GM19468 (cell line): ENCODE measurements at regions not wholly inside any gene's neighbourhood (a gene's known extent, or its start where the extent isn't known, plus 50 kb on each side); places are given as distances from the start of the nearest gene placed in this dataset.

Experiments used
- ATAC-seq: cut with Tn5 transposase; IDR thresholded peaks from one replicate; pipeline ENCODE4 v1.9.1; 2021; ENCODE audit warnings: mild to moderate bottlenecking, moderate library complexity, moderate number of reproducible peaks; ENCODE audit not compliant: unreplicated experiment; ENCODE audit errors: extremely low read depth

GRCh38 chr12:90112666-90113065 lies 404.0 kb upstream of the ATP2B1 start:
- no peak for ATAC-seq

DNA sequence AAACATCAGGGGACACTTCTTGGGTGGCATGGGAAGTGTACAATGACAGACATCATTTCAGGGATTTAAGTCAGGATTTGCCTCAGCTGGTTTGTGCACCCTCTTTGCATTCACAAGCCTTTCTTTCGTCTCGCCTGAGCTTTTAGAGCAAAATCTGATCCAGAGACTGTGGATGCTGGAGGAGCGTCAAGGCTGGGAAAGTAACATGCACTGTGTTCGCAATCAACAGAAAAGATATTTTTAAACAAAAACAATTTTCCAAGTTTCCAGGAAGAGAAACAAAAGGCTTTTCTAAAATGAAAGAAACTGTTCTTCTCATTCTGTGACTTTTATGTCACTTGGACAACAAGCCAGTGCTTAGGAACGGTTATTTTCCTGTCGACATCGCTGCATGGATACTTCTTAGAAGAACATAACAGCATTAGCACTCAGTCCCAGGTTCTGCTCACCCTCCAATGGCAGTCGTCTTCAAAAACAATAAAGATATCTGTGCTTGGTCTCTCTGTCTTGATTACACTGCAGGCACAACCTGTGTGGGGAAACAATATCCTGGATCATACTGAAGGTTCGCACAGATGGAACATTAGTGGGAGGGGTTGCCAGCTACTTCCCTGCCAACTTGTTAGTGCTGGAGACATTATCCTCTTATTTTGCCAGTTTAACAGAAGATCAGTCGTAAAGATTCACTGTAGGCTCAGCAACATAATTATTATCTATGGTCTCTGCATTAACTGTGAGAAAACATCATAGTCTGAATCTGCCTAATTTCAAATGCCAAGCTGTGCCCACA lies 403.3 kb upstream of the ATP2B1 start:
- ATAC-seq = no peak

- no peak for ATAC-seq
Measured at GRCh38 chr12:90106568-90106967, 397.9 kb upstream of the ATP2B1 start.

- ATAC-seq = peak; percentile 68
Measured at GRCh38 chr12:90102957-90103652, 394.5 kb upstream of the ATP2B1 start.

GRCh38 chr12:90100579-90100978 lies 391.9 kb upstream of the ATP2B1 start:
- no peak for ATAC-seq

GRCh38 chr12:90099288-90099687 lies 390.6 kb upstream of the ATP2B1 start:
- no peak for ATAC-seq

- ATAC-seq = no peak
Measured at GRCh38 chr12:90098132-90098779, 389.6 kb upstream of the ATP2B1 start.

DNA sequence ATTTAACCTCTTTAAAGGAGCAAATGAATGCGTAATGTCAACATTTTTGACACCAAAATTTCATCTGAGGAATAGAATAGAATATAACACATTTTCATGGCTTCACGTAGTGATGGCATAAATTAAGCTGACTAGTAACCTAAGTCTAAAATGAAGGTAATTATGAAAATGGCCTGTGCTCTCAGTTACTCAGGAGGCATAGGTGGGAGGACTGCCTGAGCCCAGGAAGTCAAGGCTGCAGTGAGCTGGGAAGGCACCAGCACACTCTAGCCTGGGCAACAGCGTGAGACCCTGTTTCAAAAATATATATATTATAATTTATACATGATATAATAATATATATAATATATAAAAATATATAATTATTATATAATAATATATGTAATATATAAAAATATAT lies 383.2 kb upstream of the ATP2B1 start:
- ATAC-seq = no peak

DNA sequence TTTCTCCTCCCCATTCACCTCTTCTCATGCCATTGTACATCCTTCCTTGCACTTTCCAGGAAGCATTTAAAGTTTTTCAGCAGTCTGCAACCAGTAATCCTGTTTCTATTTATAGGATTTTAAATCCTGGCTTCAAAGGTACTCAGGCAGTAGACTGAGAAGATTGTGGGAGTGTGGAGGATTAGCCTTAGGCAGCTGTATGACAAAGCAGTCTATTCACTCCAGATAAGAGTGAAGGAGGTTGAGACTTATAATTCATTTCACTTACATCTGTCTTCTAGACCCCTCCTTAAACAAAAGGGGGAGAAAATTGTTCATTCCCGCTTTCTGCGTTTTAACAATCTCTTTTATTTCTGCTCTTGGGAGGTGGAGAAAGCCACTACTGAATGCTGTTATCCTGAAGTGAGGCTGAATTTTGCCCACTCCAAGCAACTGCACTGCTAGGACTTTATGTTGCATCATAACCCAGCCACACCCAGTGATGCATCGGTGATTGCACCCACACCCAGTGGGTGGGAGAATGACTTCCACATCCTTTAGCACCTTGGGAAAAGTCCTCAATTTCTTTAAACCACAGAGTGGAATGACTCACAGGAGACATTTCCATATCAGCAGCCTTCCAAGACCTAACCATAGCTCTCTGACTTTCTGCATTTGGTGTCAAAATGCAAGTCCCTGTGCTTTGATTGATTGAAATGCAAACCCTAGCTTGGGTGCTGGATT lies 382.5 kb upstream of the ATP2B1 start:
- ATAC-seq = no peak

- ATAC-seq = no peak
Measured at GRCh38 chr12:90086281-90086680, 377.6 kb upstream of the ATP2B1 start.

DNA sequence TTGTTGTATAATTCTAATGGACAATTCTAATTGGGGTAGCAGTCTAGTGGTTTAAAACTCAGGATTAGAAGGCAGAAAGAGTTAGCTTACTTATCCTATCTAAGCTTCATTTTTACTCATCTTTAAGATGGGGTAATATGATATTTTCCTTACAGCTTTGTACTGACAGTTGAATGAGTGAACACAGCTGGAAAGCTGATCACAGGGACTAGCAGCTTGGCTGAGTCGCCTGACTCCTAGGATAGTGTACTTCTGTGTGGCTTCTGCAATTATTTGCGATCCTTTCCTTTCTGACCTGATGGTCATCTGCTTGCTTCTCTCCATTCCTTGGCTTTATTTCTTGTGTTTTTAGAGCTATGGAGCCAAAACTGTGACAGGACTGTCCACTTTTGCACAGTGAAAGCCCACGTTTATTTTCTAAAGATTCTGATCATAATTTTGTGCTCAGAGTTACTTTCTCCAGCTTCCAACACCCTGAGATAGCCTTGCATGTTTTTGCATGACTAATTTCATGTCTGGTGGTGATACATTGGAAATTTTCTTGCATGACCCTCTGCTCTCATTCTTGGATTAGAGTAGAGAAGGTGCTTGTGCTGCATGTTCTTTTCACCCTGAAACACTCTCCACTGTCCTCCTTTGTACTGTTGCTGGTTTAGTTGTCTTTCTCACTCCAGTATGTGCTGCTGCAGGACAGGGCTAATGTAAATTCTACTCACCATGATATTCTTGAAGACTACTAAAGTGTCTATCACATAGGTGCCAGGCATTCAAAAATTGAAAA lies 377.0 kb upstream of the ATP2B1 start:
- ATAC-seq = no peak

- ATAC-seq = no peak
Measured at GRCh38 chr12:90084018-90084417, 375.4 kb upstream of the ATP2B1 start.

DNA sequence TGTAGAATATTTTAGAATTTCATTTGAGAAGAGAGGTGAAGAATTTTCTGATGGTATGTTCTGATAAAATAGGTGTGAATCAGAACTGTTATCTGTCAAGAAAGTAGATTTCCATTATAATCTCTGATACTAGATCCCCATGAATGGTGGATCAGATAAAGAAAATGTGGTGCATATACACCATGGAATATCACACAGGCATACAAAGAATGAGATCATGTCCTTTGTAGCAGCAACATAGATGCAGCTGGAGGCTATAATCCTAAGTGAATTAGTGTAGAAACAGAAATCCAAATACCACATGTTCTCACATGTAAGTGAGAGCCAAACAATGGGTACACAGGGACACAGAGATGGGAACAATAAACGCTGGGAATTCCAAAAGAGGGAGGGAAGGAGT lies 372.0 kb upstream of the ATP2B1 start:
- ATAC-seq = no peak

- no peak for ATAC-seq
Measured at GRCh38 chr12:90079529-90080210, 371.0 kb upstream of the ATP2B1 start.

GRCh38 chr12:90078344-90078743 lies 369.7 kb upstream of the ATP2B1 start:
- ATAC-seq = no peak

DNA sequence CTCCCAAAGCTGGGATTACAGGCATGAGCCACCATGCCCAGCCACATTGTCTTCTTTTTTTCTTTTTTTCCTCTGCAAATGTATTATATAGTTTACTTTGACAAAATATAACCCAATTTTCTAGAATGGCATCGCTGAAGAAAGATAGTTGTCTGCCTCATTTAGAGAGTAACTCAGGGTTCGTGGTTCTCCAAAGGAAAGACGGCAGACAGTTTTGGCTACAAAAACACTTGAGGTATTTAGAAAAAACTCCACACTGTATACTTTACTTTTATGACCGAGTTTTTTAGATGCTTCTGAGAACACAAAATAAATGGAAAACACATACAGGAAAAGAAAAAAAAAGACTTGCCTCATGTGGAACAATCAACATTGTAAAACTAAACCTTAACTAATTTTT lies 369.1 kb upstream of the ATP2B1 start:
- ATAC-seq = no peak

DNA sequence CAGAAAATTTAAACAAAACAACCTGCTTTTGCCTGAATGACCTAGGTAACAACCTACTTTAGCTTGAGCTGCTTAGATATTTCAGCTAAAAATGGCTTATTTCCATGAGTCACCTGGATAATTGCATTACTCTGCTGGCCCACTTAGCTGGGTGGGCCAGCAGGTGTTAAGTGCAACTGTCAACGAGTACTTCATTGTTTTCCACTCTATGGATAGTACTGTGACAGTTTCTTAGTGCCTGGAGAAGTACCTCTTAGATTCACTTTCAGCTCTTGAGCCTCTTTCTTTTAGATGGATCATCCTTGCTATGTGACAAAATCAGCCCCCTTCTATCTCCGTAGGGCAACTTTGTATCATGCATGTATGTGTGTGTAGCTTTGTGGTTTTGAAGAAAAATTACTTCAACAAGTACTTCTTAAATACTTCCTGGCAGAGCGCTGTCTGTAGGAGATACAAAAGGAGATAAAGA lies 368.2 kb upstream of the ATP2B1 start:
- no peak for ATAC-seq

DNA sequence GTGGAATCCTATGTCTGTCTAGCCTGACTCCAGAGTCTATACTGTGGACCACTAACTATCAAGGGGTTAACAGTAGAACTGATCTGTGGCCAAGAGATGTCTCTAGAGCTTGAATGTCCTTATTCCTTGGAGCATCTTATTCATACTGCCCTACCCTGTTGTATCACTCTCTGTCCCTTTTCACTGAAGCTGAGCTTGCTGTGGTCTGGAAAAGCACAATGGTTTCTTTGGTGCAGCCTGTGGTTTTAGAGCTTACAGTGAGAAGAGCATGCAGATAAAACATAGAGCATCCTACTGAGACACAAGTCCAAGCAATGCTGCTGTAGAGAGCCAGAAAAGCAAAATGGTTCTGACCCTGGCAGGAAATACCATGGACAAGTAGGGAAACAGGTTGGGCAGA lies 367.0 kb upstream of the ATP2B1 start:
- no peak for ATAC-seq

DNA sequence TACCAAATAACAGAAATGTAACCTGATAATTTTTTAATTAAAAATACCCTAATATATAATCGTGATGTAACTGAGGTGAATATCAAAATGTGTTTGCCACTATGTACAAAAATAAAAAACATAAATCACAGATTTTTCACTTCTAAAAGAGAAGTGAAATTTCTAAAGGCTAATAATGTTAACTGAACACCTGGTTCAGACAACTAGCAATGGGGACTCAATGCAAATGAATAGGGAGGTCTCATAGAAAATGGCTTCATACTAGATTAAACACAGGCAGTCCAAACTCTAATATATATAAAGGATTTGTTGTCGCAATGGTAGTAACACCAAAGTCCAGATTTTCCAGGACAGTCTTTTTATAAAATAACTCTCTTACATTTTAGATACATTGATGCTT lies 365.4 kb upstream of the ATP2B1 start:
- ATAC-seq = no peak
